T1000 (cell line): ENCODE measurements at regions not wholly inside any gene's neighbourhood (a gene's known extent, or its start where the extent isn't known, plus 50 kb on each side); places are given as distances from the start of the nearest gene placed in this dataset.
"Not testable (repeated sequence)": the region's sequence is repeated elsewhere in the genome, so short reads cannot be mapped to it uniquely, and the experiment has no call there.

Experiments
- DNase-seq: peaks from one replicate; lab custom pipeline; 2025; ENCODE audit warnings: mixed read lengths; lab: John Stamatoyannopoulos, UW

GRCh38 chr4:188437535-188437934 lies 298.3 kb downstream of the TRIML1 start:
- no peak for DNase-seq

DNA sequence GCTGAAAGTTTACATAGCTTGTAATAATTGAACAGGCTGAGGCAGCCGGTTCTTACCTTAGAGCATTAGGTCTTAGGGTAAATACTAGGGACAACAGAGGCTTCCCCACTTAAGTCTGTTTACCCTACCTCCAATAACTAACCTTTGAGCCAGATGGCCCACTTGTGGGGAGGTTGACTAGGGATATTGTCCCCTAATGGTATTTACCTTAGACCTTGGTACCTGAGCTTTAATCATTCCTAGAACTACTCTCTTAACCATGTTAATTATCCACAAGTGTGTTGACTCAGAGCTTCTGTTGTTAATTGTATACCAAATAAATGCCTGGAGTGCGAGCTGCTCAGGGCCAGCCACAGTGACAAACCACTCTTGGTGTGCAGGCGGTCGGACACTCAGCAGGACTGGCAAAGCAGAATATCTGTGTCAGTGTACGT lies 299.2 kb downstream of the TRIML1 start:
- not testable (repeated sequence) for DNase-seq

DNA sequence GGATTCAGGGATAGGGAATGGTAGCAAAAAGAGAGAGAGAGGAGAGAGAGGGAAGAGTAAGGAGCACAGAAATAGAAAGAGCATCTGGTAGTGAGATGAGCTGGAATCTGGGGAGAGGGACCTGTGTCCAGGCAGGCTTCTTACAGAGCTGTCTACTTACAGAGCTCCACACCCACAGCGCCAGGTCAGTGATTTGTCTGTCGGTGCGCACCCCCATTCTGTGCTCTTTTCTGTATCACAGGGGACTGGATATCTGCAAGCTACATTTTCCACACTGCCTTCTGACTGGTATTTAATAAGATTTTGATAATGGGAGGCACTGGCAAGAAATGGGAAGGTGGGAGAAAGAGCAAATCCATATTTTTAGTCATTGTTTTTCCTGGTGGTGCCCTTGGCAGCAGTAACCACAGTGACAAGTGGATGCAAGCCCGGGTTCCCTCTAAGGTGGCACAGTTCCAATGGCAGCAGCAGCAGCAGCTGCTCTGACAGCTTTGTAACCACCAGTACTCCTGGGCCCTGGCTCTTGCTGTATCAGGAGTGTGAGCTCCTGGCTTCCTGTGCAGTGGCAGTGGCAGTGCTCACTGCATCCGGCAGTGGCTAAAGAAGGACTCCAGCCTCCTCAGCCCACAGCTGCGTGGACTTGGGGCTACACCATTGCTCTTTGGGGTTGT lies 300.5 kb downstream of the TRIML1 start:
- no peak for DNase-seq

- DNase-seq, result peak; percentile 24
Observed at GRCh38 chr4:188444500-188444899, 305.3 kb downstream of the TRIML1 start.

DNA sequence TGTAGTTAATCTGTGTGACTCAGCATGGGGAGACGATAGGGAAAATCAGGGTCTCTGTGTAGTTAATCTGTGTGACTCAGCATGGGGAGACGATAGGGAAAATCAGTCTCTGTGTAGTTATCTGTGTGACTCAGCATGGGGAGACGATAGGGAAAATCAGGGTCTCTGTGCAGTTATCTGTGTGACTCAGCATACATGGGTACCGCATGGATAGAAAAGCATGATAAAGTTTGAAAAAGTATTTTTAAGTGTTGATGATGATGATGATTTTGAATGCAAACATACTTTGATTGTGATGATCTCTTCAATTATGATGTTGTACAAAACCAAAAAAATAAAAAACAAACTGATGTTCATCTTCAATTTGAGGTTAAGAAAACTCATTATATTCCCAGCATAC lies 309.8 kb downstream of the TRIML1 start:
- not testable (repeated sequence) for DNase-seq

GRCh38 chr4:188450571-188450970 lies 311.3 kb downstream of the TRIML1 start:
- DNase-seq, result no peak

DNA sequence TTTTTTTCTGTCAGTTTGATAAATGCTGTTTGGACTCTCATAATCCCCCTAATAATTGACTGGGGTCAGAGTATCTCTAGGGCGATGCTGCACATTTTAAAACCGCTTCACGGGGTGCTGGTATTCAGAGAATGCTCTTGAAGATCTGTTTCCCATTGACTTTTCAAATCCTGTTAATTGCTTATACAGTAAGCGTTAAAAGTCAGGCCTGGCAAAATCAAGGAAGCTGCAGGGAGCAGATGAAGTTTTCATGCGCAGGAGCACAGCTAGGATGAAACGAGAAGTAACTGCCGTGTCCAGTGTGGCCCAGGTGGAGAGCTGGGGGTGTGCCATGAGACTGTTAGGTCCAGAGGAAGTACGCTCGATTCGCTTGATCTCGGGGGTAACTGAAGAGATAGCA lies 312.9 kb downstream of the TRIML1 start:
- DNase-seq, result no peak

GRCh38 chr4:188454575-188454974 lies 315.3 kb downstream of the TRIML1 start:
- no peak for DNase-seq

DNA sequence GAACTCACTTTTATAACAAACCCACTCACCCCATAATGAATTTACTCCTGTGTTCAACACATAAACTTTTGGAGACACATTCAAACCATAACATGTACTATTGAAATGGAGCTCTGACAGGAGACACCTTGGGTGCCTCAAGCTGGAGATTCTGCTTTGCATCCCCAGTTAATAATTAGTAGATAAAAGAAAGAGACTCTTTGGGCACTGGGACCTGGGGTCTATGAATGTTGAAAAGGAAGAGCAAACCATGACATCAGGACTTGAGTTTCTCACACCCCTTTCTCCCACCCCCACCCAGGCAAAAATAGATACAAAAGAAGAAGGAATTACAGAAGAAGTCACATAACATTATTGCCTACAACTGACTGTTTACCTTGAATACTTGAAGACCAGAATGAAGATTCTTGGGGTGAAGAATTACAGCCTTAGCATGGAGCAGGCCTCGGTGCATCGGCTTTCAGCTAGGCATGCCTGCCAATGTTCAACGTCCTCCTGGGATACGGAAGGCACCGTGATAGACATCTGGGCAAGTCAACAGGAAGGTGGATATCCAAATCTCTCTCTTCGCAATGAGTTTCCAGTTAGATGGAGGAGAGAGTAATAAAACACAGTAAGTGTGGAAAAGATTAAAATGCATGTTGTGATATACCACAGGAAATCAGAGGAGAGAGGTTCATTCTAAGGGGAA lies 316.0 kb downstream of the TRIML1 start:
- no peak for DNase-seq

DNA sequence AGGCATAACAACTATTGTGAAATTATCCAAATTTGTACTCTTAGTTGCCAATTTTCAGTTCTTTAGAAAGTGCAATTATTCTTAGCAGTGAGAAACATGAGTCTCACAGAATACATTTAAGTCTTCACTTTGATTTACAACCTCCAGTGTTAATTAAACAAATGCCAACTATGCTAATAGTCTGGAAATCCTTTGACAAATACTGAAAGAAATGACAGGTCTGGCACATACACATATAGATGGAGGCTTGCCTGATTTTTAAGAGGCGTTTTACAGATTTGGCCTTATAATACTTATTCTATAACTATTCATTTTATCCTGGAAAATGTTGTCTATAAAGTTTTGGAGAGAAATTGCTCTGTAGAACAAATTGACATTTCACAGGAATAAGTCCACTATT lies 320.1 kb downstream of the TRIML1 start:
- DNase-seq, result no peak

- DNase-seq, result no peak
Observed at GRCh38 chr4:188463909-188464308, 324.7 kb downstream of the TRIML1 start.

- no peak for DNase-seq
Observed at GRCh38 chr4:188466001-188466400, 326.8 kb downstream of the TRIML1 start.

- no peak for DNase-seq
Observed at GRCh38 chr4:188484256-188484655, 345.0 kb downstream of the TRIML1 start.

GRCh38 chr4:188485906-188486305 lies 346.7 kb downstream of the TRIML1 start:
- no peak for DNase-seq

GRCh38 chr4:188492886-188493285 lies 353.6 kb downstream of the TRIML1 start:
- no peak for DNase-seq

- no peak for DNase-seq
Observed at GRCh38 chr4:188495169-188495568, 355.9 kb downstream of the TRIML1 start.

GRCh38 chr4:188511431-188511830 lies 372.2 kb downstream of the TRIML1 start:
- no peak for DNase-seq

DNA sequence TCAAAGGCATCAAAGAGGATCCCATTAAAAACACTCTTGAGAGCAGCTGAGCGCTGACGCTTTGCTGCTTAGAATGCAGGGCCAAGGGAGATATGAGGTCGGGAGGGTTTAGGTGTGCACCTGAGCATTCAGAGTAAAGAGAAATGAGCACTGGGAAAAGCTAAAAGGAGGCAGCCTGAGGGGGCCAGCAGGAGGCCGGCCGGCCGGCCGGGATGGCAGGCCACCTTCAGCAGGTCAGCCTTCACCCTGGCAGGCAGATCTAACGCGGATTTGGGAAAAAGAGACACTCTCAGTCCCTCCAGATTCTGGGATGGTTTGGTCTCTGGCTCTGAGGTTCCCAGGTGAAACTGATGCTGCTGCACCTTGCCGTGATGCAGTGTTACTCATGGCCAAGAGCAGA lies 393.5 kb downstream of the TRIML1 start:
- DNase-seq, result no peak

GRCh38 chr4:188534297-188534696 lies 395.1 kb downstream of the TRIML1 start:
- no peak for DNase-seq

DNA sequence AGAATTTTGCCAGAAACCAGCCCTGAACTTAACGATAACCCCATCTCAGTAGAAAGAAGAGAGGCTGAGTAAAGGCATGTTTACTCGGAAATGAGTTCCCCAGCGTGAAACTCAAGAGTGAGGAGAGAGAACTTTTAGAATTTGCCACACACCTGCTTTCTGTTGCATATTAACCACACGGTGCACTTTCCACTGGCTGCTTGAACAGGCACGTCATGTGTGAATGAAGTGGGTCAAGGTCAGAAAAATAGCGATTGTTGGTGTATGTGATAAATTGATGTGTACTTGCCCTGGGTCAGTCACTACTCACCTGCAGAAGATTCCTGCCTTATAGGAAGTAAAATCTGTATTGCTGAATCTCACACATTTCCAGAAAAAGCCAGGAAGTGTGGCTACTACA lies 395.7 kb downstream of the TRIML1 start:
- DNase-seq, result no peak

- no peak for DNase-seq
Observed at GRCh38 chr4:188536826-188537225, 397.6 kb downstream of the TRIML1 start.

GRCh38 chr4:188550296-188550695 lies 411.1 kb downstream of the TRIML1 start:
- DNase-seq, result no peak

DNA sequence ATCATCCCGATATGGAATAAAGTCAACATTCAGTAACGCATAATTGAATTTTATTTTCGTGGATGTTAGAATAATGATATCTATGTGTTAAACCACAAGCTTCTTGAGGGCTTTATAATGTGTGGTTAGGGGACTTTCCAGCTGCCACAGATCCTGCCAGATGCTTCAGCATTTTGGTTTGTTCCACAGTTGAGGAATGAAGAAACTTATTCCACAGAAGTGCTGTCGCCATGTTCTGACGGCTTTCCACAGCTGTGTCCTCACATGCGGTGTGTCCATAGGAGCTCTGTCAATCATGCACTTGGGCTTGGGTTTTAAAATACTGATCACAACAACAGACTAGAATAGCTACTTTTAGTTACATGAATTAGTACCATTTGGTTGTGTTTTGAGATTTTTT lies 411.9 kb downstream of the TRIML1 start:
- DNase-seq, result no peak
